ENCODE measurements at regions not wholly inside any gene's neighbourhood (a gene's known extent, or its start where the extent isn't known, plus 50 kb on each side); places are given as distances from the start of the nearest gene placed in this dataset.
"Not testable (repeated sequence)": the region's sequence is repeated elsewhere in the genome, so short reads cannot be mapped to it uniquely, and the experiment has no call there.

- no peak for DNase-seq
Measured at GRCh38 chrX:883588-883987, 253.0 kb downstream of the SHOX start.

GRCh38 chrX:879756-880698 is 249.4 kb downstream of the SHOX start:
- not testable (repeated sequence) for DNase-seq

- no peak for DNase-seq
Measured at GRCh38 chrX:874061-874460, 243.5 kb downstream of the SHOX start.

- DNase-seq = no peak
Measured at GRCh38 chrX:873016-873415, 242.4 kb downstream of the SHOX start.

- DNase-seq = no peak
Measured at GRCh38 chrX:872090-872489, 241.5 kb downstream of the SHOX start.

- DNase-seq = no peak
Measured at GRCh38 chrX:871626-872025, 241.0 kb downstream of the SHOX start.

GRCh38 chrX:867966-868647 is 237.5 kb downstream of the SHOX start:
- no peak for DNase-seq

- no peak for DNase-seq
Measured at GRCh38 chrX:867502-867901, 236.9 kb downstream of the SHOX start.

- no peak for DNase-seq
Measured at GRCh38 chrX:866441-866990, 235.9 kb downstream of the SHOX start.

- DNase-seq = no peak
Measured at GRCh38 chrX:865422-865821, 234.8 kb downstream of the SHOX start.

GRCh38 chrX:861921-862320 is 231.3 kb downstream of the SHOX start:
- DNase-seq = no peak

GRCh38 chrX:861340-861890 is 230.8 kb downstream of the SHOX start:
- no peak for DNase-seq

- no peak for DNase-seq
Measured at GRCh38 chrX:859329-859728, 228.7 kb downstream of the SHOX start.

- DNase-seq = no peak
Measured at GRCh38 chrX:858542-859078, 228.0 kb downstream of the SHOX start.

- no peak for DNase-seq
Measured at GRCh38 chrX:857376-857775, 226.8 kb downstream of the SHOX start.

- no peak for DNase-seq
Measured at GRCh38 chrX:856566-857290, 226.1 kb downstream of the SHOX start.

GRCh38 chrX:853304-853703 is 222.7 kb downstream of the SHOX start:
- DNase-seq = no peak

GRCh38 chrX:850471-850916 is 219.9 kb downstream of the SHOX start:
- DNase-seq = no peak

- DNase-seq = no peak
Measured at GRCh38 chrX:848386-848785, 217.8 kb downstream of the SHOX start.

- no peak for DNase-seq
Measured at GRCh38 chrX:843306-843705, 212.7 kb downstream of the SHOX start.

- DNase-seq = no peak
Measured at GRCh38 chrX:840556-840955, 210.0 kb downstream of the SHOX start.

GRCh38 chrX:838666-839065 is 208.1 kb downstream of the SHOX start:
- DNase-seq = not testable (repeated sequence)
